Liver (tissue), 8 donors: ENCODE measurements at regions not wholly inside any gene's neighbourhood (a gene's known extent, or its start where the extent isn't known, plus 50 kb on each side); places are given as distances from the start of the nearest gene placed in this dataset.
A peak's percentile ranks its signal among the peaks of the same experiment; 100 is the strongest.

ENCODE experiments used
- DNase-seq: peaks from one replicate; pipeline ENCODE4 v3.0.0-alpha.2; 2017; ENCODE audit warnings: low spot score
- H3K27ac ChIP-seq, 2 donors: one replicate each; pipeline ENCODE4 v1.7.0; 2013; ENCODE audit warnings: inconsistent platforms in 2 of 2, low read length in 2 of 2, control low read depth in 1 of 2, low read depth in 1 of 2, mild to moderate bottlenecking in 1 of 2
- H3K27me3 ChIP-seq, 4 donors: one replicate each; pipeline versions ENCODE4 v1.6.1 to v1.7.0; 2013; ENCODE audit warnings: low read length in 3 of 4, inconsistent platforms in 1 of 4, mild to moderate bottlenecking in 1 of 4, moderate library complexity in 1 of 4; ENCODE audit not compliant: control insufficient read depth in 4 of 4, insufficient read depth in 4 of 4
- H3K36me3 ChIP-seq, 4 donors: one replicate each; pipeline versions ENCODE4 v1.6.1 to v1.7.0; 2013; ENCODE audit warnings: low read length in 3 of 4, mild to moderate bottlenecking in 3 of 4, low read depth in 1 of 4, moderate library complexity in 1 of 4; ENCODE audit not compliant: control insufficient read depth in 4 of 4, insufficient read depth in 3 of 4
- H3K4me1 ChIP-seq, 4 donors: one replicate each; pipeline versions ENCODE4 v1.6.1 to v1.7.0; 2013; ENCODE audit warnings: low read length in 3 of 4, mild to moderate bottlenecking in 3 of 4, moderate library complexity in 1 of 4; ENCODE audit not compliant: control insufficient read depth in 4 of 4, insufficient read depth in 4 of 4
- H3K4me3 ChIP-seq, 3 donors: one replicate each; pipeline versions ENCODE4 v1.6.1 to v1.7.0; 2013; ENCODE audit warnings: low read length in 3 of 3, control low read depth in 1 of 3, low read depth in 1 of 3, mild to moderate bottlenecking in 1 of 3
- H3K9ac ChIP-seq, 2 donors: one replicate each; pipeline ENCODE4 v1.7.0; 2013; ENCODE audit warnings: low read length in 2 of 2, mild to moderate bottlenecking in 2 of 2, moderate library complexity in 2 of 2, control low read depth in 1 of 2, low read depth in 1 of 2
- H3K9me3 ChIP-seq, 4 donors: one replicate each; pipeline versions ENCODE4 v1.6.1 to v1.7.0; 2013; ENCODE audit warnings: low read length in 3 of 4; ENCODE audit not compliant: control insufficient read depth in 4 of 4
- EGR1 ChIP-seq, 2 donors: IDR thresholded peaks; 2 replicates each; pipeline ENCODE4 v1.6.1; 2016 to 2018; ENCODE audit warnings: antibody characterized with exemption in 2 of 2, low read depth in 2 of 2
- FOXA1 ChIP-seq: IDR thresholded peaks from 2 replicates; pipeline ENCODE4 v1.6.1; 2016; ENCODE audit warnings: antibody characterized with exemption
- FOXA2 ChIP-seq: IDR thresholded peaks from 2 replicates; pipeline ENCODE4 v1.6.1; 2016; ENCODE audit warnings: antibody characterized with exemption
- GABPA ChIP-seq, 2 donors: IDR thresholded peaks in 1 of 2; conservative IDR thresholded peaks in 1 of 2; 2 replicates each; pipeline ENCODE4 v1.6.1; 2016; ENCODE audit warnings: antibody characterized with exemption in 2 of 2, mild to moderate bottlenecking in 1 of 2, moderate library complexity in 1 of 2
- HNF4A ChIP-seq, 2 donors: conservative IDR thresholded peaks; 2 replicates each; pipeline ENCODE4 v1.6.1; 2016; ENCODE audit warnings: antibody characterized with exemption in 2 of 2, mild to moderate bottlenecking in 2 of 2
- HNF4G ChIP-seq: IDR thresholded peaks from 2 replicates; pipeline ENCODE4 v1.6.1; 2016; ENCODE audit warnings: antibody characterized with exemption
- JUND ChIP-seq, 2 donors: IDR thresholded peaks; 2 replicates each; pipeline ENCODE4 v1.6.1; 2016; ENCODE audit warnings: antibody characterized with exemption in 2 of 2
- NR2F2 ChIP-seq: IDR thresholded peaks from 2 replicates; pipeline ENCODE4 v1.6.1; 2016; ENCODE audit warnings: antibody characterized with exemption
- RAD21 ChIP-seq, 2 donors: IDR thresholded peaks; 2 replicates each; pipeline ENCODE4 v1.6.1; 2016; ENCODE audit warnings: antibody characterized with exemption in 2 of 2, mild to moderate bottlenecking in 2 of 2
- RXRA ChIP-seq, 2 donors: IDR thresholded peaks; 2 replicates each; pipeline ENCODE4 v1.6.1; 2017 to 2018; ENCODE audit warnings: antibody characterized with exemption in 2 of 2, mild to moderate bottlenecking in 1 of 2
- SP1 ChIP-seq: IDR thresholded peaks from 2 replicates; pipeline ENCODE4 v1.6.1; 2018; ENCODE audit warnings: antibody characterized with exemption, mild to moderate bottlenecking
- TAF1 ChIP-seq: conservative IDR thresholded peaks from 2 replicates; pipeline ENCODE4 v1.6.1; 2016; ENCODE audit warnings: antibody characterized with exemption, mild to moderate bottlenecking
- YY1 ChIP-seq: IDR thresholded peaks from 2 replicates; pipeline ENCODE4 v1.6.1; 2016; ENCODE audit warnings: antibody characterized with exemption, mild to moderate bottlenecking
- WGBS: extraction: QIAGEN DNeasy Blood & Tissue Kit; methylation state at CpG from one replicate; pipeline ENCODE4 v1.1.7; 2013; 5-methylcytosine and 5-hydroxymethylcytosine counted together
- TF ChIP-seq, protein P1 (sequence below): IDR thresholded peaks from 2 replicates; pipeline ENCODE4 v1.6.1; 2016; ENCODE audit warnings: antibody characterized with exemption
- TF ChIP-seq, protein P2 (sequence below): IDR thresholded peaks from 2 replicates; pipeline ENCODE4 v1.6.1; 2016; ENCODE audit warnings: antibody characterized with exemption, mild to moderate bottlenecking
- TF ChIP-seq, protein P3 (sequence below): fragments of 150-350 bp; IDR thresholded peaks from 2 replicates; pipeline ENCODE4 v1.5.1; 2017; ENCODE audit warnings: improper control_type of control experiment, low read depth, low read length; ENCODE audit not compliant: missing input control
- TF ChIP-seq, protein P4 (sequence below): IDR thresholded peaks from 2 replicates; pipeline ENCODE4 v1.6.1; 2016; ENCODE audit warnings: antibody characterized with exemption
- TF ChIP-seq, protein P5 (sequence below): IDR thresholded peaks from 2 replicates; pipeline ENCODE4 v1.6.1; 2016; ENCODE audit warnings: antibody characterized with exemption
- donor health status: healthy.
- donor health status: healthy.
- donor health status: healthy.
- donor health status: healthy.
- donor health status: healthy.

DNA sequence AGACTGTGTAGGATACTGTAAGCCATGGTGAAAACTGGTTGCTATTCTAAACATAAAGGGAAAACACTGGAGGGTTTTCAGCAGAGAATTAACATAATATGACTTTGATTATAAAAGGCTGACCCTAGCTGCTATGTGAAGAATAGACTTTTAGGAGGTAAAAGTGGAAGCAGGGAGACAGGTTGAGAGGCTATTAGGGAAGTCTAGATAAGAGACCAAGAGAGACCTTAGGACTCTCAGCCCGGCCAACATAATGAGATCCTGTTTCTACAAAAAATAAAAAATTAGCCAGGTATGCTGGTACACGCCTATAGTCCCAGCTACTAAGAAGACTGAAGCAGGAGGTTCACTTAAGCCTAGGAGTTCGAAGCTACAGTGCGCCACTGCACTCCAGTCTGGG lies 393.2 kb upstream of the PMFBP1 start:
- DNase-seq: no peak
- no peak overlapping the region for H3K9ac ChIP-seq
- no peaks in the 10 kb centered on the region for H3K9me3 ChIP-seq
- H3K36me3 ChIP-seq: no peaks in the 10 kb centered on the region
- no peaks in the 10 kb centered on the region for H3K27me3 ChIP-seq
- peaks cover 0 to 9% (median 2%) of the 10 kb centered on the region in 4 donors for H3K4me1 ChIP-seq
- TF ChIP-seq JUND (IDR thresholded peaks at IDR 0.05) (no peak), HNF4G (no peak), RAD21 (IDR thresholded peaks at IDR 0.05) (no peak), SP1 (no peak), FOXA2 (no peak), GABPA (IDR thresholded peaks at IDR 0.05 in 1 of 2, conservative IDR thresholded peaks at IDR 0.05 in 1 of 2) (no peak), TAF1 (no peak), HNF4A (conservative IDR thresholded peaks at IDR 0.05) (no peak), EGR1 (IDR thresholded peaks at IDR 0.05; ENCODE audit: low read depth in 2 of 2) (no peak)
- TF ChIP-seq, protein P1, sequence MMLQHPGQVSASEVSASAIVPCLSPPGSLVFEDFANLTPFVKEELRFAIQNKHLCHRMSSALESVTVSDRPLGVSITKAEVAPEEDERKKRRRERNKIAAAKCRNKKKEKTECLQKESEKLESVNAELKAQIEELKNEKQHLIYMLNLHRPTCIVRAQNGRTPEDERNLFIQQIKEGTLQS: no peak
- TF ChIP-seq, protein P2, sequence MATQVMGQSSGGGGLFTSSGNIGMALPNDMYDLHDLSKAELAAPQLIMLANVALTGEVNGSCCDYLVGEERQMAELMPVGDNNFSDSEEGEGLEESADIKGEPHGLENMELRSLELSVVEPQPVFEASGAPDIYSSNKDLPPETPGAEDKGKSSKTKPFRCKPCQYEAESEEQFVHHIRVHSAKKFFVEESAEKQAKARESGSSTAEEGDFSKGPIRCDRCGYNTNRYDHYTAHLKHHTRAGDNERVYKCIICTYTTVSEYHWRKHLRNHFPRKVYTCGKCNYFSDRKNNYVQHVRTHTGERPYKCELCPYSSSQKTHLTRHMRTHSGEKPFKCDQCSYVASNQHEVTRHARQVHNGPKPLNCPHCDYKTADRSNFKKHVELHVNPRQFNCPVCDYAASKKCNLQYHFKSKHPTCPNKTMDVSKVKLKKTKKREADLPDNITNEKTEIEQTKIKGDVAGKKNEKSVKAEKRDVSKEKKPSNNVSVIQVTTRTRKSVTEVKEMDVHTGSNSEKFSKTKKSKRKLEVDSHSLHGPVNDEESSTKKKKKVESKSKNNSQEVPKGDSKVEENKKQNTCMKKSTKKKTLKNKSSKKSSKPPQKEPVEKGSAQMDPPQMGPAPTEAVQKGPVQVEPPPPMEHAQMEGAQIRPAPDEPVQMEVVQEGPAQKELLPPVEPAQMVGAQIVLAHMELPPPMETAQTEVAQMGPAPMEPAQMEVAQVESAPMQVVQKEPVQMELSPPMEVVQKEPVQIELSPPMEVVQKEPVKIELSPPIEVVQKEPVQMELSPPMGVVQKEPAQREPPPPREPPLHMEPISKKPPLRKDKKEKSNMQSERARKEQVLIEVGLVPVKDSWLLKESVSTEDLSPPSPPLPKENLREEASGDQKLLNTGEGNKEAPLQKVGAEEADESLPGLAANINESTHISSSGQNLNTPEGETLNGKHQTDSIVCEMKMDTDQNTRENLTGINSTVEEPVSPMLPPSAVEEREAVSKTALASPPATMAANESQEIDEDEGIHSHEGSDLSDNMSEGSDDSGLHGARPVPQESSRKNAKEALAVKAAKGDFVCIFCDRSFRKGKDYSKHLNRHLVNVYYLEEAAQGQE: no peak
- TF ChIP-seq, protein P3, sequence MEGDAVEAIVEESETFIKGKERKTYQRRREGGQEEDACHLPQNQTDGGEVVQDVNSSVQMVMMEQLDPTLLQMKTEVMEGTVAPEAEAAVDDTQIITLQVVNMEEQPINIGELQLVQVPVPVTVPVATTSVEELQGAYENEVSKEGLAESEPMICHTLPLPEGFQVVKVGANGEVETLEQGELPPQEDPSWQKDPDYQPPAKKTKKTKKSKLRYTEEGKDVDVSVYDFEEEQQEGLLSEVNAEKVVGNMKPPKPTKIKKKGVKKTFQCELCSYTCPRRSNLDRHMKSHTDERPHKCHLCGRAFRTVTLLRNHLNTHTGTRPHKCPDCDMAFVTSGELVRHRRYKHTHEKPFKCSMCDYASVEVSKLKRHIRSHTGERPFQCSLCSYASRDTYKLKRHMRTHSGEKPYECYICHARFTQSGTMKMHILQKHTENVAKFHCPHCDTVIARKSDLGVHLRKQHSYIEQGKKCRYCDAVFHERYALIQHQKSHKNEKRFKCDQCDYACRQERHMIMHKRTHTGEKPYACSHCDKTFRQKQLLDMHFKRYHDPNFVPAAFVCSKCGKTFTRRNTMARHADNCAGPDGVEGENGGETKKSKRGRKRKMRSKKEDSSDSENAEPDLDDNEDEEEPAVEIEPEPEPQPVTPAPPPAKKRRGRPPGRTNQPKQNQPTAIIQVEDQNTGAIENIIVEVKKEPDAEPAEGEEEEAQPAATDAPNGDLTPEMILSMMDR: no peak
- TF ChIP-seq, protein P4, sequence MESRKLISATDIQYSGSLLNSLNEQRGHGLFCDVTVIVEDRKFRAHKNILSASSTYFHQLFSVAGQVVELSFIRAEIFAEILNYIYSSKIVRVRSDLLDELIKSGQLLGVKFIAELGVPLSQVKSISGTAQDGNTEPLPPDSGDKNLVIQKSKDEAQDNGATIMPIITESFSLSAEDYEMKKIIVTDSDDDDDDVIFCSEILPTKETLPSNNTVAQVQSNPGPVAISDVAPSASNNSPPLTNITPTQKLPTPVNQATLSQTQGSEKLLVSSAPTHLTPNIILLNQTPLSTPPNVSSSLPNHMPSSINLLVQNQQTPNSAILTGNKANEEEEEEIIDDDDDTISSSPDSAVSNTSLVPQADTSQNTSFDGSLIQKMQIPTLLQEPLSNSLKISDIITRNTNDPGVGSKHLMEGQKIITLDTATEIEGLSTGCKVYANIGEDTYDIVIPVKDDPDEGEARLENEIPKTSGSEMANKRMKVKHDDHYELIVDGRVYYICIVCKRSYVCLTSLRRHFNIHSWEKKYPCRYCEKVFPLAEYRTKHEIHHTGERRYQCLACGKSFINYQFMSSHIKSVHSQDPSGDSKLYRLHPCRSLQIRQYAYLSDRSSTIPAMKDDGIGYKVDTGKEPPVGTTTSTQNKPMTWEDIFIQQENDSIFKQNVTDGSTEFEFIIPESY: no peak
- no peak overlapping the region for H3K27ac ChIP-seq
- 88% methylated on average over 4 of the region's 4 CpGs for WGBS
- H3K4me3 ChIP-seq: no peak overlapping the region

DNA sequence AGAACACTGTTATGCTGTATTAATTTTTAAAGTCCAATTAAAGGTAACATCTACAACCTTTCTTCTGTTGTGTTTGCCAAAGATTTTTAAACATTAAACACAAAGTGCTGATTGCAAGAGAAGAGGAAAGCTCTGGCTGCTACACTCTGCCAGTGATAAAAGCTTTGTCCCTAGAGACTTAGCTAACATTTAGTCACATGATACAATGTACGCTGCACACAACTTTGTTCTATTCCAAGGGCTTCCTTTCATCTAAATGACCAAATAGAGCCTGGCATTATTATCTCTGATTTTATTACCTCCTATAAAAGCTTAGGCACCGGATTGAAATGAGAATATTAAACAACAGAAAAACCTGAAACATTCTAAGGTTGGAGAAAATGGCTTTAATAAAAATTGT lies 388.7 kb upstream of the PMFBP1 start:
- Histone ChIP-seq H3K36me3 (no peaks in the 10 kb centered on the region), H3K27ac (no peak overlapping the region), H3K27me3 (no peaks in the 10 kb centered on the region), H3K9ac (no peak overlapping the region), H3K9me3 (no peaks in the 10 kb centered on the region), H3K4me3 (no peak overlapping the region), H3K4me1 (peaks cover 0 to 9% (median 2%) of the 10 kb centered on the region in 4 donors)
- DNase-seq: no peak
- WGBS: 22% methylated on average over 2 of the region's 2 CpGs
- TF ChIP-seq HNF4G: no peak
- TF ChIP-seq SP1: no peak
- TF ChIP-seq YY1: peak; percentile 19
- peak in 1 of 2 donors; percentile 34 for TF ChIP-seq RXRA (IDR thresholded peaks at IDR 0.05)
- no peak for TF ChIP-seq GABPA (IDR thresholded peaks at IDR 0.05 in 1 of 2, conservative IDR thresholded peaks at IDR 0.05 in 1 of 2)
- TF ChIP-seq, protein P5, sequence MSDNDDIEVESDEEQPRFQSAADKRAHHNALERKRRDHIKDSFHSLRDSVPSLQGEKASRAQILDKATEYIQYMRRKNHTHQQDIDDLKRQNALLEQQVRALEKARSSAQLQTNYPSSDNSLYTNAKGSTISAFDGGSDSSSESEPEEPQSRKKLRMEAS: no peak
- no peak for TF ChIP-seq TAF1
- TF ChIP-seq NR2F2: no peak
- TF ChIP-seq HNF4A (conservative IDR thresholded peaks at IDR 0.05): peak; percentile 6 to 44
- TF ChIP-seq, protein P1: no peak
- TF ChIP-seq, protein P2: no peak
- TF ChIP-seq FOXA1: no peak
- no peak for TF ChIP-seq FOXA2
- TF ChIP-seq EGR1 (IDR thresholded peaks at IDR 0.05; ENCODE audit: low read depth in 2 of 2): no peak
- TF ChIP-seq, protein P4: no peak
- no peak for TF ChIP-seq RAD21 (IDR thresholded peaks at IDR 0.05)
- TF ChIP-seq JUND (IDR thresholded peaks at IDR 0.05): no peak
